HG02610 (cell line): ENCODE measurements at regions not wholly inside any gene's neighbourhood (a gene's known extent, or its start where the extent isn't known, plus 50 kb on each side); places are given as distances from the start of the nearest gene placed in this dataset.
"Not testable (repeated sequence)": the region's sequence is repeated elsewhere in the genome, so short reads cannot be mapped to it uniquely, and the experiment has no call there.

Source experiments
- ATAC-seq: cut with Tn5 transposase; IDR thresholded peaks from one replicate; pipeline ENCODE4 v1.9.1; 2021; ENCODE audit warnings: mild to moderate bottlenecking, moderate library complexity; ENCODE audit not compliant: unreplicated experiment

DNA sequence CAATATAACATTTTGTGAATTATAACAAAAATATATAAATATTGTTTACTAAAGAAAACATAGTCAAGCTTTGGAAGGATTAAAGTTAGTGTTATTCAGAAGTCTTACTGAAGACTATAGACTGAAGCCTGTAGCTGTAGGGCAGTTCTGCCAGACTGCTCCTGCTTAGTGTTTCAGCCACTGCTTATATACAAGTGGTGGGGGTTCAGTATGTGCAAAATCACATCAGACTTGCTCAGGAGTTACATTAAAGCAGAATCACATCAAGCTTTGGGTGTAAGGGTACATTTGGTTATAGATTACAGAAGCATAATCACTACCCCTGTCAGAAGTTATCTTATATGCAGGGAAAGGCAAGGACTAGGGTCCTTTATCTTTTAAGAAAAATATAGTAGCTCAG, 653.8 kb downstream of the ANKRD7 start:
- no peak for ATAC-seq

DNA sequence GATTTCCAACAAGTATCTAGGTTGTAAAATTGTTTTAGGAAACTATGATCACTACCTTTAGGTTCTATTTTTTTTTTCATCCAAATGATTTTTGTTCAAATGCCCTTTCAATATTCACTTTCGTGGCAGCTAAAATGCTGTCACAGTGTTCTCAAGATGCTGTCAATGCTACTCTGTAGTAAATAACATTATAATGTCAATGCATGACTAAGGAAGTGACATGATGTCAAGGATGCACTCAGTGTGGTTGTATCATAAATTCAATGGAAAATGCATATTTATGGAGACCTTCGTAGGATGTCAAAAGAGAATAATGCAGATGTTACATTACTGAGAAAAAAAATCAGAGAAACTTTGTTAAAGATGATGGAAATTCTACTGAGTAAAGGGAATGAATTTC, 673.8 kb downstream of the ANKRD7 start:
- ATAC-seq = no peak

DNA sequence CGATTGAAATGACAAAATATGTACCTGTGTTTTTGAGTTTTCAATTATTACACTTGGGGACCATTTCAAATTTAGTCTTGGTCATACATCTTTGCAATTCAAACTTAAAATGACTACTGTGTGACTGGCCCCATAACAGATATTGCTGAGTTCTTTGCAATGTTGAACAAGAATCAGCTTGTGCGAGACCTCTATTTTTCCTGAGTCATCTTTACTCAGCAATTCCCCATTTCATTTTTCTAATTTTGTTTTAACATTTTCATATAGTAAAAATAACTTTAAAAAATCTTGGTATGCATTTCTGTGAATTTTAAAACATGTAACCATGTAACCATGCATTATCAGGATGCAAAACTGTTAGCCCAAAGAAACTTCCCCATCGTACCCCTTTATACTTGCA, 678.1 kb downstream of the ANKRD7 start:
- no peak for ATAC-seq

DNA sequence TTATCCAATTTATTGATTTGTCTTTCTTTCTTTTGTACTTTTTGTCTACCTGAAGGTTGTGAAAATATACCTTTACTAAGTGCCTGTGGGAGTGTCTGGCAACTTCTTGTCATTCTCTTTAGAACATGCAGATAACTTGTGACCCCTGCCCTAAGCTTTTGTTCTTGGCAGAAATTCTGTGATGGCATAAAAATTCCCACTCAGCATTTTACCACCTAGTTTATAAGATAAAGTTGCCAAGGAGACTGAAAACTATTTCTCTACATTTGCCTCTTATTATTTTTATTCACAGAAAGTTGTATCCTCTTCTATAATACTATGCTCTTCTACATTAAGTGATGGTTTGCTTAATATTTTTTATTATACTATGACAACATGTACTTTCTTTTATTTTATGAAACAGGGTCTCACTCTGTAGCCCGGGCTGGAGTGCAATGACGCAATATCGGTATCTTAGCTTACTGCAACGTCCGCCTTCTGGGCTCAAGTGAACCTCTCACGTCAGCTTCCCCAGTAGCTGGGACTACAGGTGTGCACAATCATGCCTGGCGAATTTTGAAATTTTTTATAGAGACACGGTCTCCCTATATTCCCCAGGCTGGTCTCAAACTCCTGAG, 683.5 kb downstream of the ANKRD7 start:
- no peak for ATAC-seq

DNA sequence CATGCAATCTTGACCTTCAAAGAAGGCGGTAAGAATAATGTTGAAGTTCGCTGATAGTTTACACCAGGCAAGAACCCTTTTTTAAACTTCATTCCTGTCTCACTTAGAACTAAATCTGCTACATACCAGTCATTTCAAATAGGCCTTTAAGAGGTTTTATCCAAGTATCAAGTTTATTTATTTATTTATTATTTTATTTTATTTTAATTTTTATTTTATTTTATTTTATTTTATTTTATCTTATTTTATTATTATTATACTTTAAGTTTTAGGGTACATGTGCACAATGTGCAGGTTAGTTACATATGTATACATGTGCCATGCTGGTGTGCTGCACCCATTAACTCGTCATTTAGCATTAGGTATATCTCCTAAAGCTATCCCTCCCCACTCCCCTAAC, 691.6 kb downstream of the ANKRD7 start:
- not testable (repeated sequence) for ATAC-seq

DNA sequence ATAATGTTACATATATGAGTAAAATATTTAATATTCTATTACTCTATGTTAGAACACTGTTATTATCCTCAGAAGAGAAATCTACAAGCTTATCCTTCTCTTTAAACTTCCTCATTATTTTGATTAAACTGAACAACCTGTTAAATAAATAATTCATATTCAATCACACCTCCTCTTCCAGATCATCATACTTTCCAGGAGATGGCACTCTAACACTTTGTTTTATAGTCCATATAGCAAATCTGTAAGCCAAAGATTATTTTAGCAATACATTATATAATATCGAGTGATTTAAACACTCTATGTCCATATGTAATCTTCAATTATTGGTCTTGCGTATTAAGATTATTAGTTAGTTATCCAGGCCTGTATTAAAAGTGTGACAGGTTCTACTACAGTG, 694.1 kb downstream of the ANKRD7 start:
- no peak for ATAC-seq

DNA sequence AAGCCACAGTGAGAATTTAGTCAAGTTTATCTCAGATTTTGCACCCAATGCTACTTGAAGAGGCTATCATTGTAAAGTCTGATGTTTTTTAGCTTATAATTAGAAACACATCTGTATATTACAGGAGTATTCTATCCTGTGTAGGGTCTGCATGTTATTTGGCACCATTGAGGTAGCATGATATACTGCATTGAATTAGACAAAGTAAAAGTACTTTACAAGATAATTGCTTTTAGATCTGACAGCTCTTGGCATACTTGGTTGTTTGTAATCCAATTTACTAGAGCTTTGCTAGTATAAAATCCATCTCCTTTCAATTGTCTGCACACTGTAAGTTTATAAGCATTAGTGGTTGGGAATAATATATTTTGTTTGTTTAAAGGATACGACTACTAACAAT, 714.3 kb downstream of the ANKRD7 start:
- ATAC-seq = no peak

DNA sequence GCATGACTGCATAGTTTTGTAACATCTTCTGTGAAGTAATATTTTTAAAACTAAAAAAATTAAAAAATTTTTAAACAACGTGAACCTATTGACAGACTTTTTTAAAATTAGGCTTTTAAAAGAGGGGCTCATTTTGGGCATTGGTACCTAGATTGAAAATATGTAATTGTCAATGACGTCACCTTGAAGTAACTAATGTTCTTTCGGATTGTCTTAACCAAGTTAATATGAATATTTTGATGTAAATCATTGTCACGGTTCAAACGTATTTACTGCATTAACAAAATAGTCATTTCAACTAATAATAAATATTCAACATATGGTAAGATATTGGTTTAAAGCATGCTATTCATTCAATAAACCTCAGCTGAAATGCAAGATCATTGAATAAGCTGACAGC, 719.8 kb downstream of the ANKRD7 start:
- ATAC-seq = no peak

DNA sequence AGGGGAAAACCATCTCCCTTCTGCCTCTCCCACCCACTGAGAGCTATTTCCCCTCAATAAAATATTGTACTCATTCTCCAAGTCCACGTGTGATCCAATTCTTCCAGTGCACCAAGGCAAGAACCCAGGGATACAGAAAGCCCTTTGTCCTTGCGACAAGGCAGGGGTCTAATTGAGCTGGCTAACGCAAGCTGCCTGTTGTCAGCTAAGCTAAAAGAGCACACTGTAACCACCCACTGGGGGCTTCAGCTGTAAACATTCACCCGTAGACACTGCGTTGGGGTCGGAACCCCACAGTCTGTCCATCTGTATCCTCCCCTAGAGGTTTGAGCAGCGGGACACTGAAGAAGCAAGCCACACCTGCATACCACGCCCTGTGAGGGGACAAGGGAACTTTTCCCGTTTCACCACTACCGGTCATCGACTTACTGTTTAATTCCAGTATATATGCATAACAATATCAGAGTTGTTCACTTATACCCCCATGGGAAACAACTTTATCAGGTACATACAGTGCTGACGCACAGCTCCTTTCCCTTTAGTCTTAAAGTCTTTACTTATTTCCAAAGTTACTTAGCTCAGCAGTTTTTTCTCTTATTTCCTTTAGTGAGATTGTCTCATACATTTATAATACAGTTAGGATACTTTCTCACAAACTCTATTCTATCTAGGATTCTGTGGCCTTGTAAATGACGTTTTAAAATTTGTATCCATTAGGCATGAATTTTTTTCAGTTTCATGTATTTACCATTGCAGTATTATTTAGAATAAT, 721.6 kb downstream of the ANKRD7 start:
- ATAC-seq = no peak

DNA sequence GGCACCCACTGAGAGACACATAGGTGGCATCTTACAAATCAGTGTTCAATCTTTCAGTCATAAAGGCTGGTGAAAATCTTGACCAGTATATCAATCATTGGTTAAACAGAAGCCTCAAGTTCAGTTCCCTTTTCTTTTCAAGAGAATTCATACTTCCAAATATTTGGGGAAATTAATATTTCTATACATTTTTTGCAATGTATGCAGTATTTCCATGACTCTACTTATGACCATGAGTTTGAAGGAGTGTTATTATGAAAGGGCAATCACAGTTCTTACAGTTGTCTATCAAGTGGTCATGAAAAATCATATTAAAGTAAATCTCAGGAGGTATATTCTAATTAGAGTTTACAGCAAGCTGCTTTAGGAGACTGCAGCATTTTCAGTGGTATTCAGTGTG, 724.0 kb downstream of the ANKRD7 start:
- no peak for ATAC-seq

DNA sequence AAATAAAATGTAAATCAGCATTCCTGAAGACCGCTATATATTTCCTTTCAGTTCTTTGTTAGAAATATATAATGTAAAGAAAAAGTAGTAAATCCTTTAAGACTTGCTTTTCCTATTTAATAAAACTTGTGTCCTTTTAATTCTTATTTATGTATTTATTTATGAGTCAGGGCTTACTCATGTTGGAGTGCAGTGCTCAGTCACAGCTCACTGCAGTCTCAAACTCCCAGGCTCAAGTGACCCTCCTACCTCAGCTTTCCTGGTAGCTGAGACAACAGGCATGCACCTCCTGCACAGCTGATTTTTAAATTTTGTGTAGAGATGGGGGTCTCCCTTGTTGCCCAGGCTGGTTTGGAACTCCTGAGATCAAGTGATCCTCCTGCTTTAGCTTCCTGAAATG, 724.5 kb downstream of the ANKRD7 start:
- ATAC-seq = no peak

DNA sequence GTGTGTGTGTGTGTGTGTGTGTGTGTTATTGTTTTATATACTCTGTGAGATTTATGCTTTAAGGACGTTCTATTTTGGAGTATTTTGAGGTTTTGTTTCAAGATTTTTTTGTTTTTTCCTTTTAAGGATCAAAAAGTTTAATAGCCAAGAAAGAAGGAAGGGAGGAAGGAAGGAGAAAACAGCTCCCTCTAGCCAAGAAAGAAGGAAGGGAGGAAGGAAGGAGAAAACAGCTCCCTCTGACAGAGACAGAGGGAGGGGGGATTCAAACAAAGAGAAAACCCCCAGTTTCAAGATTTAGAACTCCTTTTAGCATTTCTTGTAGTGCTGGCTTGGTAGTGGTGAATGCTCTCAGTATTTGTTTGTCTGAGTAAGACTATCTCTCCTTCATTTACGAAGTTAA, 731.8 kb downstream of the ANKRD7 start:
- not testable (repeated sequence) for ATAC-seq

DNA sequence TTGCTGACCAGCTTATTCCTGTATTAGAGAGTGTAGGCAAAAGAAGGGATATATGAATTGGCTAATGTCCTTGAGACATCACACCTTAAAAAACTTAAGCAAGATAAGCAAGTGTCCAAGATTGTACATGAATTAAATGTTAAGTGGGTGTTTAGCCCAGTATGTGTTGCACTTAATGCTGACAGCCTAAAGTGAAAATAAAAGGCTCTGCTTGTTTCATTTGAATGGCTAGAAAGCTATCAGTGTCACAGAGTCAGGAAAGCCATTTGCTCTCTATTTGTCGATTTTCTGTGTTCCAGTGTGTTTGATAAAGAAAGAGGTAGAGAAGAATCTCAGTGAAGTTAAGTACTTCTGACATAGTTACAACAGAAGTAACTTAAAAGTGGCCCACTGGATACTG, 744.9 kb downstream of the ANKRD7 start:
- no peak for ATAC-seq

DNA sequence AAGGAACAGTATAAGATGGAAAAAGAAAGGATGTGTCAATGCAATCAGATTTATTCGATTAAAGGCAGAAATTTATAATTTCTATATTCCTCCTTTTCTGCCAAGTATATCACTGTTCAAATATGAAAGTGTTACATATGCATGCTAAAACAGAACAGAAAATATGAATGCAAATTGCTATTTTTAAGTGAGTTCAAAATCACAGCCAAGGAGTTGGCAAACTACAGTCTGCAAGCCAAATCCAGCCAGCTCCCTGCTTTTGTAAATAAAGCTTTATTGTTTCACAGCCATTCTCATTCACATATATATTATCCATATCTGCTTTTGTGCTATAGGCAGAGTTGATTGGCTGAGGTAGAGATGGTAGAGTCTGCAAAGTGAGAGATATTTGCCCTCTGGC, 747.2 kb downstream of the ANKRD7 start:
- no peak for ATAC-seq

DNA sequence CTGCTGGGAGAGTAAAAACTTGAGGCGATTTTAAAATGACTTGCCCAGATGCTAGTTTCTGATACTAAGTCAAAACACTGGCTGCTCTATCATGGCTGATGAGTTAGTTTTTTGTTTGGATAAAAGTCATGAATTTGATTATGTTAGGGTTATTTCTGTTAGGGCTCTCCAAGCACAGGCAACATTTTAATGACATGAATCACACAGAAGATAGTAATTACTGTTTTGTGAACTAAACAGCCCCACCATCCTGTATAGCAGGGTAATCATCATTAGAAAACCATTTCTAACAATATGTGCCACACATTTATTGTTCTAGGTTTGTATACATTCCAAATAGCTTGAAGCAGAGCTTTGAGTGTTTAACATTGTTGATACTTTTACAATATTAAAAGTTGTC, 750.3 kb downstream of the ANKRD7 start:
- no peak for ATAC-seq

DNA sequence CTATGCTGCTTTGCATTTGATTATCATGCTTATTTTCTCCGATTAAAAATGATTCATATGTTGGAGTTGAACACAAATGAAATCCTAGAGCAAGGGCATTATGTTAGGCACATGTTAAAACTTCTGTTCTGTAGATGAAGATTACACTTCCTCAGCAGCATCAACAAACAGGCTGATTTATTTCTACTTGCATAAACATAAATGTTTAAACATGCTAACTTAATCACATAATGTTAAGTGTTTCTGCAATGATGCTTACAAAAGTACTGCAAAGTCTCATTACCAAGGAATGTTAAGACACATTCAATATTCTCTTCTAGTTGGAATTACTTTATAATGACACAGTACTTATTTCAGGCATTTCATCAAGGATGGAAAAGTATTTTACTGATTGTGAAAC, 770.8 kb downstream of the ANKRD7 start:
- no peak for ATAC-seq

DNA sequence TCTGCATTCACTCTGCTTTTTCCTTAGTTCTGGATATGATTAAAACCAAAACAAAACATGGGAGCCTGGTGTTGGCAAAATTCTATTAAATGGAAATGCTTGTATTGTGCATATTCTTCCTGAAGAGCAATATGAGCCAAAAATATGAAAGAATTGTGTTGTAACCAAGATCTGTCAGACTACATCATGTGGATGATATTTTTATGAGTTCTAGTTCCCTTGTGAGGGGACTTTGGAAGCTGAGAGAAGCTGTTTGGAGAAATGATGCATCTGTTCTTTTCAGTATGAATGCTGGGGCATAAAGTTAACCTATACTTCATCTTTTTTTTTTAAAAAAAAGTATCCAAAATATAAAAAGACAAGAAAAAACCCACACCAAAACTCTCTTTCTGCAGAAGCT, 782.7 kb downstream of the ANKRD7 start:
- ATAC-seq = no peak

DNA sequence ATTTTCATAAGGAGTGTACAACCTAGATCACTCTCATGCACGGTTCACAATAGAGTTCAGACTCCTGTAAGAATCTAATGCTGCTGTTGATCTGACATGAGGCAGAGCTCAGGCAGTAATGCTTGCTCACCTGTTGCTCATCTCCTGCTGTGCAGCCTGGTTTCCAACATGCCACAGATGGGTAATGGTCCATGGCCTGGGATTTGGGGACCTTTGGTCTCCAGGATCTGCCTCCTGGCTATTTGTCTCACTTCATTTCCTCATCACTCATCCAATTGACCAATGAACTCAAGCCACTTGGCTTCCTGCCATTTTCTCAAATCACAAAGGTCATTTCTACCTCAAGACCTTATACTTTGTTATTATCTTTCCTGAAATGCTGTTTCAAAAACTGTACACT, 786.1 kb downstream of the ANKRD7 start:
- ATAC-seq = no peak

DNA sequence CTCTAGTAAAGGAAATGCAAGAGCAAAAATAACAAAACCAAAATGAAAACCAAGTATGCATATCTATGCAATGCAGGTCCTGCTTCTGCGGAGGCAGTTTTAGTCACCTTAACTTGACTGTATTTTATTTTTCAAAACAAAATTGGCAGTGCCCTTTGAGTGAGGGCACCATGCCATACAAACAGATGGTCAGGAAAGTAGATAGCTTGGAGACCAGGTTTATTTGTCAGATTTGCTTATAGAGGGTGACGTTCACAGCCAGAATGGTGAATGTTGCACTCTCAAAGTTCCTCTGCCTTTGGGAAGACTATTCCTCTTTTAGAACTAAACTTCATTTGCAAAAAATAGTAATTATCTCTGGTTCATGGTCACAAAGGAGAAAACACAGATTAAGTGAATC, 801.9 kb downstream of the ANKRD7 start:
- ATAC-seq = no peak

DNA sequence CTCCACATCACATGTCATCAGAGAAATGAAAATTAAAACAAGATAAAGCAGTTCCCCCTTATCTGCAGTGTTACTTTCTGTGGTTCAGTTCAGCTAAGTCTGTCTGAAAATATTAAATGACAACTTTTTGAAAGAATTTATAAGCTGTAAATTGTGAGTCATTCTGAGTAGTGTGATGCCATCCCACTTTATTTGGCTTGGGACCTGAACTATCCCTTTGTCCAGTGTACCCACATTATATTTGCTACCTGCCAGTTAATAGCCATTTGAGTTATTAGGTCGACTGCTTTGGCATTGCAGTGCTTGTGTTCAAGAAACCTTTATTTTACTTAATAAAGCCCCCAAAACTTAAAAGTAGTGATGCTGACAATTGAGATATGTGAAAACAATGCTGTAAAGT, 804.2 kb downstream of the ANKRD7 start:
- ATAC-seq = no peak

DNA sequence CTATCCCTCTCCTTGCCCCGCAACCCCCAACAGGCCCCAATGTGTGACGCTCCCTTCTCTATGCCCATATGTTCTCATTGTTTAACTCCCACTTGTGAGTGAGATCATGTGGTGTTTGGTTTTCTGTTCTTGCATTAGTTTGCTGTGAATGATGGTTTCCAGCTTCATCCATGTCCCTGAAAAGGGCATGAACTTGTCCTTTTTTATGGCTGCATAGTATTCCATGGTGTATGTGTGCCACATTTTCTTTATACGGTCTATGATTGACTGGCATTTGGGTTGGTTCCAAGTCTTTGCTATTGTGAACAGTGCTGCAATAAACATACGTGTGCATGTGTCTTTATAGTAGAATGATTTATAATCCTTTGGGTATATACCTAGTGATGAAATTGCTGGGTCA, 807.6 kb downstream of the ANKRD7 start:
- not testable (repeated sequence) for ATAC-seq

DNA sequence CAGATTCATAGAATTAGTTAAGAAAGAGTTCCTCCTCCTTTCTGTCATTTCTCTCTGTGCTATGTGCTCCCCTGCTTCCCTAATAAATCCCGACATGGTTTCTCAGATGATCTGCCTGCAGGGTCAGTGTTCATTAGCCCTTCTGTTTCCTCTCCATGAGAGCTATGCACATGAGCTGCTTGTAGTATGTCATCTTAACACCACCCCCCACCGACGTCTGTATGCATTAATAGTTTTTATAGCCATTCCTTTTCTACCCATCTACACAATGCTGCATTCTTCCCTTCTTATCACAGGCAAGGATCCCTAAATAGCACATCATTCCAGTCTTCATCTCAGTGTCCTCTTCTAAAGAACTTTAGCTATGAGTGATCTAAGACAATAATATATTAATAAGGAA, 809.1 kb downstream of the ANKRD7 start:
- no peak for ATAC-seq

DNA sequence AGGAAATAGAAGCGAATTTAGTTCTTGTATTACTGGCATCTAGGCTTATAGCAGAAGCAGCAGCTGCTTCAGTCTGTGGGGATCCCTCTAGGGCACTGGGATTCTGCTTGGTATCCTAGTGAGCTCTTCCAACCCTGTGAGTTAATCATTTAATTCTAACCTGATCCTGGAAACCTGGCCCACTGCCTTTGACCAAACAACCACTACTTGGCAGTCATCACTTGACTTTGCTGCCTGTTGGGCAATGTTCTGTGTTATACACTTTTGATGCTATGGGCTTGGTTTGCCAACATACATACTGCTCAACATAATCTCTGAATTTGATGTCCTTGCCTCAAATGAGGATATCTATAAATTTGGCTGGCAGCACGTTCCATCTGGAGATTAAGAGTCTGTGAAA, 813.4 kb downstream of the ANKRD7 start:
- ATAC-seq = no peak
